ENCODE measurements at regions not wholly inside any gene's neighbourhood (a gene's known extent, or its start where the extent isn't known, plus 50 kb on each side); places are given as distances from the start of the nearest gene placed in this dataset.

DNA sequence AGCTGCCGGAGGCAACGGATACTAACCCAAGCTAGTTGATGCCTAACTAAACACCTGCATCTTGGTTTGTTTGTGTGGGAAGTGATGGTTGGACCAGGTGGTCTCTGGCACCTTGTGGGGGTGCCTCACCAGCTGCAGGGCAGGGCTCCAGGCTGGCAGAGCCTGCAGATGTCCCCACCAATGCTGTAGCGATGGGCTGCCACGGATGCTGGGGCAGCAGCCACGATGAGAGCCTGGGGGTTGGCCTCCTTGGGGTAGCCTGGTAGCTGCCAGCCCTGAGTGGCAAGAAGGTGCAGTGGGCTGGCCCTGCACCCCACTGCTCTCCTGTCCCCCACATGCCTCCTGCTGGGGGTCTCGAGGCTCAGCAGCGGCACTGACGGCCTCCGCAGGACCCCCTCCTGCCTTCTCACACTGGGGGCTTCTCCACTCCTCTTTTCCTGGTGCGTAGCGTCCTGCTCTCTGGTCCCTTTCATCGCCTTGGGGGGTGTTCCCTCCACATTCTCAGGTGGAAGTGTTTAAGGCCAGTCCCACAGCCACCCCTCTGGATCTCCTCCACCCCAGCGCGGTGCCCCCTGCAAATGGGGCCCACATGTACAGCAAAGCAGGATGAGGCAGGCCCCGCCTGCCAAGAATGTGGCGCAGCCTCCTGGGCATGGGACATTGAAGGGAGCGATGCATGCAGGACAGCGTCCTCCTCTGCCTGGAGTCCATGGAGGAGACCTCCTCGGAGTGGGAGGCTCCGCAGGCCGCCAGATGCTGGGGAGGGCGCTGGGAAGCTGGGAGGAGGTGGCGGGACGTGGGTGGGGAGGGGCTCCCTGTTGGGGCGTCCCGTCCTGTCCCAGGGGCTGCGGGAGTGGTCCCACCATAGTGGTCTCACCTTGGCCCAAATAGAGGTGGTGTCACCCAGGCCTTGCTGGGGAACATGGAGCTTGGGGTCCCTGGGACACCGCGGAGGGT is 173.1 kb downstream of the ASB1 start:
- Histone ChIP-seq H3K27ac (ENCODE audit: low read length) (no peak overlapping the region), H3K4me3 (ENCODE audit: low read depth in 2 of 2, low read length in 2 of 2) (no peak overlapping the region), H3K27me3 (ENCODE audit: control insufficient read depth, insufficient read depth, low read length) (no peaks in the 10 kb centered on the region), H3K9me3 (ENCODE audit: control insufficient read depth, insufficient read depth, low read depth, low read length) (peaks cover 17% of the 10 kb centered on the region), H3K36me3 (ENCODE audit: control insufficient read depth, insufficient read depth, low read length) (no peaks in the 10 kb centered on the region), H3K4me1 (ENCODE audit: control insufficient read depth, insufficient read depth, low read length) (peaks cover 7% of the 10 kb centered on the region)
- ChIA-PET CTCF (no interaction called here), POLR2A (no interaction called here)
- intact Hi-C loops (cut with micrococcal nuclease; ENCODE audit: unreplicated experiment), result no loop called here
- no TSS peak for BruUV-seq (replicated peaks)
- no peak for ATAC-seq
- no peak for DNase-seq (ENCODE audit: low read depth, low spot score)
- in situ Hi-C loops (cut with HindIII; ENCODE audit: low pct_unique_long_range_greater_than_20kb, low sequenced_read_pairs), result no loop called here
- no peak for TF ChIP-seq REST (IDR thresholded peaks at IDR 0.05; ENCODE audit: insufficient read depth in 1 of 2, low read depth in 2 of 2, low read length in 1 of 2)

DNA sequence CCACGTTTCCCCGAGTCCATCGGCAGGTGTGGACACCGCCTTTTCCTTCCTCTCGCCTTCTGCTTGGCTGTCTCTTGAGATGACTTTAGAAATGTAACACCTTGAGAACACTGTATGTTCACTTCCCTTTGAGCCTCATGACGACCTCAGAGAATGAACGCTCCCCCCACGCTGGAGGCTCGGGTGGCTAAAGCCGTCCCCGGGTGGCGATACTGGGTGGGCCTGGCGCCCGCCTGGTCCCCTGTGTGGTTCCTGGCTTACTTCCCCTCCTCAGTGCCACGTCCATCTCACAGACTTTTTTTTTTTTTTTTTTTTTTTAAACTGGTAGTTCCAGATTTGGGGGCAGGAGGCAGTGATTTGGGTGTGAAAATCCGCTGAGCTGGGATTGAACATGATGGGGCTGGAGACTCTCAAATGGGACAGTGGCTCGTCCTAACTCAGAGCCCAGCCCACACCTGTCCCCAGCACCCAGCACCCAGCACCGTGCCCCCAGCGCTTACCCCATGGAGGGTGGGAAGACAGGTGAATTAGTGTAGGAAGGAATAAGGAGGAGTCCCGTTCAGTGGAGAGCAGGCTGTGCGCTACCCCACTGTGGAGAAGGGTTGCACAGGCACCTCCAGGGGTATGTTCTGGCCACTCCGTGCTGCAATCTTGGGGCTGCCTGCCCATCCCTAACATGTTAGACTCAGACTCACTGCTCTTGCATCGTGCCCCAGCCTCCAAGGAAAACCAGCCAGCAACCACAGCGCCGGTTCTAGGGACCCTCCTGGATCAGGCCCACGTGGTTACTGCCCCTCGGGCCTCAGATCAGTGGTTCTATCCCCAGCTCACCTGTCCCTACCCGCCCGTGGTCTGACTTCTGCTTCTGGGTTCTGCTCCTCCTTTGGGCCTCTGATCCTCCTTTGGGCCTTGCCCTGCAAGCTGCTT is 174.0 kb downstream of the ASB1 start:
- POLR2A ChIA-PET, result no interaction called here
- no peaks in the 10 kb centered on the region for H3K27me3 ChIP-seq (ENCODE audit: control insufficient read depth, insufficient read depth, low read length)

More for the DNA sequence above, 174.0 kb downstream of the ASB1 start:
- BruUV-seq (replicated peaks), result no TSS peak
- Histone ChIP-seq H3K27ac (ENCODE audit: low read length) (no peak overlapping the region), H3K4me3 (ENCODE audit: low read depth in 2 of 2, low read length in 2 of 2) (no peak overlapping the region), H3K9me3 (ENCODE audit: control insufficient read depth, insufficient read depth, low read depth, low read length) (peaks cover 17% of the 10 kb centered on the region), H3K36me3 (ENCODE audit: control insufficient read depth, insufficient read depth, low read length) (no peaks in the 10 kb centered on the region), H3K4me1 (ENCODE audit: control insufficient read depth, insufficient read depth, low read length) (peaks cover 7% of the 10 kb centered on the region)
- TF ChIP-seq CTCF (IDR thresholded peaks at IDR 0.05), result no peak
- TF ChIP-seq REST (IDR thresholded peaks at IDR 0.05; ENCODE audit: insufficient read depth in 1 of 2, low read depth in 2 of 2, low read length in 1 of 2), result no peak
- no peak for TF ChIP-seq POLR2AphosphoS5 (IDR thresholded peaks at IDR 0.05; ENCODE audit: low read depth, low read length)
- no peak for TF ChIP-seq TCF7L2 (IDR thresholded peaks at IDR 0.05; ENCODE audit: low read depth, low read length)
- TF ChIP-seq SIN3A (IDR thresholded peaks at IDR 0.05; ENCODE audit: borderline replicate concordance, insufficient read depth, low read depth, low read length), result no peak
- DNase-seq (ENCODE audit: low read depth, low spot score), result no peak
- intact Hi-C loops (cut with micrococcal nuclease; ENCODE audit: unreplicated experiment) (no loop called here), in situ Hi-C loops (cut with HindIII; ENCODE audit: low pct_unique_long_range_greater_than_20kb, low sequenced_read_pairs) (no loop called here)
- CTCF ChIA-PET, result interaction anchor here (0.6 kb wide), 1 partner anchor 1457 kb away, joined by 5 read pairs; no protein-coding TSS in a partner anchor
- ATAC-seq, result no peak
